Colonic mucosa (tissue), 4 donors: ENCODE measurements at regions not wholly inside any gene's neighbourhood (a gene's known extent, or its start where the extent isn't known, plus 50 kb on each side); places are given as distances from the start of the nearest gene placed in this dataset.

Experiments
- DNase-seq: peaks from one replicate; pipeline ENCODE4 v3.0.0-alpha.2; 2020
- H3K27ac ChIP-seq: fragments of 200-600 bp; one replicate; pipeline ENCODE4 v1.8.0; 2021
- H3K27me3 ChIP-seq: fragments of 200-600 bp; one replicate; pipeline ENCODE4 v1.8.0; 2021
- H3K36me3 ChIP-seq: fragments of 200-600 bp; one replicate; pipeline ENCODE4 v1.8.0; 2021
- H3K4me1 ChIP-seq: fragments of 200-600 bp; one replicate; pipeline ENCODE4 v1.8.0; 2021; ENCODE audit warnings: mild to moderate bottlenecking
- H3K4me3 ChIP-seq: fragments of 200-600 bp; one replicate; pipeline ENCODE4 v1.8.0; 2021
- H3K9ac ChIP-seq, 2 donors: one replicate each; pipeline ENCODE4 v1.7.0; 2013; ENCODE audit warnings: control low read depth in 2 of 2, low read depth in 2 of 2, low read length in 2 of 2
- H3K9me3 ChIP-seq: fragments of 200-600 bp; one replicate; pipeline ENCODE4 v1.8.0; 2021
- intact Hi-C: fragments of 100-400 bp; cut with DNase I; formaldehyde crosslinking; loops from one replicate; pipeline ENCODE4 v1.14.1; 2022
- TF ChIP-seq, protein P1 (sequence below): fragments of 200-600 bp; IDR thresholded peaks from one replicate; pipeline ENCODE4 v1.8.0; 2022; ENCODE audit warnings: antibody characterized with exemption, mild to moderate bottlenecking
- donor health status: healthy.
- donor health status: DM: no; HTN: no; CAD: no.
- donor health status: DM: no; HTN: no; CAD: no.

DNA sequence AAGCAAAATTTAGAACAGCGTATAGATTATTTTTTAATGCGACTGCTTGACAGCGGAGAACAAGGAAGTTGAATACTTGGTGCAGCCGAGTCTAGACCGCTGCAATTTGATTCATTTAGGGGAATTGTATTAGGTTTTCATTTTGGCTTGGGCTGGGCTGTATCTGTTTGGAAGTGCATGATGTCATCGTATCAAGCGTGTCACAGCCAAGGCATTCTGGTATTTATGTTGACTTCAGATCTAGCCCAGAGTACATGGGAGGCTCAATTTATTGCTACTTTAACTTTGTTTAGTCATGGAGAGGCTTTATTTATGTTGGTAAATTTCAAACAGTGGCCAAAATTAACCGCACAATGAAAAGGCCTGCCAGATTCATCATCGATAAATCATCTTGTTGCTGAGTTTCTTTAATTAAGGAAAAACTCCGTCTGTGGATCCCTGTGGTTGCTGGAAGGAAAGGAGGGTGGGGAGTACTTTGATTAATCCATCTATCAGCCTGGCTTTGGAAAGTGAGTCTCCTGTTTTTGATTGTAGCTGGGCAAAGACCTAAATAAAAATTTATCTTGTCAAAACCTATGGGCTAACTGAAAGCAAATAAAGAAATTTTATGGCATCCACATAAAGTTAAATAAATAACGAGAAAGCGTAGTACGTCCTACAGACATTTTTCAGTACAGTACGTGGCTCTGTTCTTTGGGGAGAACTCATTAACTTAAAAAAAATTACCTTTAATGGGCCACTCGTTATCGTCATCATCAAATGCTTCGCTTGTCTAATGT lies 230.4 kb upstream of the SPRED2 start:
- Histone ChIP-seq H3K27ac (peak overlapping the region; percentile 28), H3K9me3 (no peaks in the 10 kb centered on the region), H3K36me3 (no peaks in the 10 kb centered on the region), H3K27me3 (no peaks in the 10 kb centered on the region), H3K9ac (no peak overlapping the region), H3K4me1 (peaks cover 8% of the 10 kb centered on the region), H3K4me3 (no peak overlapping the region)
- intact Hi-C loops: no loop called here
- TF ChIP-seq, protein P1, sequence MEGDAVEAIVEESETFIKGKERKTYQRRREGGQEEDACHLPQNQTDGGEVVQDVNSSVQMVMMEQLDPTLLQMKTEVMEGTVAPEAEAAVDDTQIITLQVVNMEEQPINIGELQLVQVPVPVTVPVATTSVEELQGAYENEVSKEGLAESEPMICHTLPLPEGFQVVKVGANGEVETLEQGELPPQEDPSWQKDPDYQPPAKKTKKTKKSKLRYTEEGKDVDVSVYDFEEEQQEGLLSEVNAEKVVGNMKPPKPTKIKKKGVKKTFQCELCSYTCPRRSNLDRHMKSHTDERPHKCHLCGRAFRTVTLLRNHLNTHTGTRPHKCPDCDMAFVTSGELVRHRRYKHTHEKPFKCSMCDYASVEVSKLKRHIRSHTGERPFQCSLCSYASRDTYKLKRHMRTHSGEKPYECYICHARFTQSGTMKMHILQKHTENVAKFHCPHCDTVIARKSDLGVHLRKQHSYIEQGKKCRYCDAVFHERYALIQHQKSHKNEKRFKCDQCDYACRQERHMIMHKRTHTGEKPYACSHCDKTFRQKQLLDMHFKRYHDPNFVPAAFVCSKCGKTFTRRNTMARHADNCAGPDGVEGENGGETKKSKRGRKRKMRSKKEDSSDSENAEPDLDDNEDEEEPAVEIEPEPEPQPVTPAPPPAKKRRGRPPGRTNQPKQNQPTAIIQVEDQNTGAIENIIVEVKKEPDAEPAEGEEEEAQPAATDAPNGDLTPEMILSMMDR: no peak
- no peak for DNase-seq

DNA sequence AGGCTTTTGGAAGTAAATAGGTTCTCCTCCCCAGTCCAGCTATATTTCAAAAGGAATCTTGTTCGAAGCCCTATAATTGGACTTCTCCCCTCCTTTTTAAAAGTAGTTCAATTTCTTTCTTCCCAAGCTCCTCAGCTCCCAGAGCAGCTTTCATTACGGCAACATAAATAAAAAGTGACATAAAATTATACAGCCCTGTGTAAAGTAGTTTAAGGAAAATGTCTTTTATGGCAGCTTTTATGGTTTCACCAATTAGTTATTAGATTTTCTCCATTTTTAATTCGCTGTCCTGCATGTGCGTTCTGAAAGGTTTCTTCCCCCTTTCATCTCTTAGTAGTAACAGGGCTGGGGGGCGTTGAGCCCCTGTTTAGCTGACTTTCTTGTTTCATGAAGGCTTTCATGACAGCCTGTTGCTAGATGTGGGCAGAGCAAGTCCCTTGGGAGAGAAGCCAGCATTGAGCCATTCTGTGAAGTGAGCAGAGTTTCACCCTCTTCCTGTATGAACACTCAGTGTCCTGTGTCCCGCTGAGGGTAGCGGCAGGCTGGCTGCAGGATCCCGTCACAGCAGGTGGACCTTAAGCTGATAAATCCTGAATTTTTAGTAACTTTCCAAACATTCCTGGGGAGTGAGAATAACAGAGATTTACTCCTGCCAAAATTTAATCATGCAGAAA lies 229.7 kb upstream of the SPRED2 start:
- DNase-seq: no peak
- Histone ChIP-seq H3K4me3 (no peak overlapping the region), H3K9me3 (no peaks in the 10 kb centered on the region), H3K36me3 (no peaks in the 10 kb centered on the region), H3K9ac (no peak overlapping the region), H3K27ac (peak overlapping the region; percentile 28), H3K27me3 (no peaks in the 10 kb centered on the region), H3K4me1 (peaks cover 8% of the 10 kb centered on the region)
- intact Hi-C loops: no loop called here
- TF ChIP-seq, protein P1: no peak

DNA sequence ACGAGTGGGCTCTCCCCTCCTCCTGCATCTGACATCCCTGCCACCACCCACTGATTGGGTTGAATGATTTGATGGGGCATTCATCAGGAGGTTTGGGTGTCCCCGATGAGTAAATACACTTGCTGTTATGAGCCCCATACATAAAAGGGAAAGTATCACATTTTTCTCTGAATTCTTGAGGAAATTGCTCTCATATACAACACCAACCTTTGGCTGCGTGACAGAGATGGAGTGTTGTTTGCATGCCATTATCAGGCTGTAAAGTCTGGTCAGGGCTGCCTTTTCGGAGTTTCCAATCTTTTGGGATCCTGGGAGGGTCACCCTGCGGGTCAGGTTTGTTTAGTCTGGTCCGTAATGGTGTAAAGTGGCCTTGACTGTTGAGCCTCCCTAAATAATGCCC lies 227.9 kb upstream of the SPRED2 start:
- no peak for DNase-seq
- H3K9me3 ChIP-seq: no peaks in the 10 kb centered on the region
- no peaks in the 10 kb centered on the region for H3K36me3 ChIP-seq
- H3K27ac ChIP-seq: no peak overlapping the region
- H3K9ac ChIP-seq: no peak overlapping the region
- H3K27me3 ChIP-seq: no peaks in the 10 kb centered on the region
- H3K4me1 ChIP-seq: peaks cover 8% of the 10 kb centered on the region
- TF ChIP-seq, protein P1: no peak
- H3K4me3 ChIP-seq: no peak overlapping the region
- intact Hi-C loops: no loop called here

DNA sequence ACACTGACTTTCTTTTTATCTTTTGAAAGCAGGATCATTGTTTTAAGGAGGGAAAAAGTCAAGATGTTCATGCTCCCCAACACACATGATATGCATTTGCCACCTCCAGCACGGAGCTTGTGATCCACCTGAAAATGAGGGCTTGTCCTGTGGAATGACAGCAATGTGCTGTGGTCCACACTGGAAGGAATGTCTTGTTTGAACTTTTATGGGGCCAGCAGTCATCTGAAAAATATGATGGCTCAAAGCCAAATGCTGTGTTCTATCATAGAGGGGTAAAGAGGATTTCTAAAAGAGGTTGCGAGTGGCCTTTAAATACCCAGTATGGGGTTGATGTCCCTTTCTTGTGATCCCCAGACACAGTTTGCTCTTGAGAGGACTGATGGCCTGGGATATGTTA lies 226.5 kb upstream of the SPRED2 start:
- Histone ChIP-seq H3K4me3 (no peak overlapping the region), H3K27ac (no peak overlapping the region), H3K9me3 (no peaks in the 10 kb centered on the region), H3K36me3 (no peaks in the 10 kb centered on the region), H3K9ac (no peak overlapping the region), H3K27me3 (no peaks in the 10 kb centered on the region), H3K4me1 (peaks cover 8% of the 10 kb centered on the region)
- TF ChIP-seq, protein P1: no peak
- no peak for DNase-seq
- intact Hi-C loops: no loop called here

DNA sequence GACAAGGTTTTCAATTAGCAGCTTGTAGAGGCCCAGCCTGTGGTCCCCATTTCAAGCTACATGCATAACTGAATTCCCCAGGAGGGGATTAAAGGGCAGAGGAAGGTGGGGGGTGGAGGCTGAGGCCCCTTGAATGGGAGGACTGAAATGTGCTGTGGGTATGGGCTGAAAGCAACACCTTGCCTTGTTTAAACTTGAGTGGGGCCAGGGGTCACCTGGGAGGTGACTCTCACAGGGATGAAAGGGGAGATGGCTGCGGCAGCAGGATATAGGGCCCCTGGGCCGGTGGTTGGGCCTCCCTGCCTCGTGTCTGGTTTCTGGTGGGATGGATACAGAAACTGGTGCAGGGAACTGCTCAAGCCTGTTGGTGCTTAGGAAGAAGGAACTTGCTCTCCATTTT lies 225.9 kb upstream of the SPRED2 start:
- Histone ChIP-seq H3K4me3 (no peak overlapping the region), H3K27me3 (no peaks in the 10 kb centered on the region), H3K27ac (no peak overlapping the region), H3K9me3 (no peaks in the 10 kb centered on the region), H3K9ac (no peak overlapping the region), H3K36me3 (no peaks in the 10 kb centered on the region), H3K4me1 (peaks cover 8% of the 10 kb centered on the region)
- intact Hi-C loops: no loop called here
- TF ChIP-seq, protein P1: no peak
- no peak for DNase-seq
